CD4-positive, alpha-beta T cell (primary cell): ENCODE measurements at regions not wholly inside any gene's neighbourhood (a gene's known extent, or its start where the extent isn't known, plus 50 kb on each side); places are given as distances from the start of the nearest gene placed in this dataset.
"Not testable (repeated sequence)": the region's sequence is repeated elsewhere in the genome, so short reads cannot be mapped to it uniquely, and the experiment has no call there.

Experiments
- ATAC-seq: fragments of 200-7000 bp; cut with Tn5 transposase; one replicate; pipeline ENCODE4 v1.10.0; 2022; ENCODE audit warnings: mild to moderate bottlenecking; ENCODE audit not compliant: poor library complexity
- CTCF ChIA-PET: fragments of 350-600 bp; sonication (Branson Sonifier 250); formaldehyde crosslinking; loops from one replicate; lab custom pipeline; 2021; ENCODE audit warnings: antibody characterized with exemption, inconsistent platforms; lab: Charles Lee
- POLR2A ChIA-PET: fragments of 350-600 bp; sonication (Branson Sonifier 250); formaldehyde crosslinking; loops from one replicate; lab custom pipeline; 2021; ENCODE audit warnings: antibody characterized with exemption, inconsistent platforms; lab: Charles Lee
- DNase-seq, 14 experiments: peaks; one replicate each; pipeline ENCODE4 v3.0.0-alpha.2; 2013 to 2020; ENCODE audit warnings: mixed read lengths in 2 of 14
- H3K27ac ChIP-seq, 2 donors: one replicate each; pipeline versions ENCODE4 v1.5.1 to v1.7.0; 2013; ENCODE audit warnings: low read length in 2 of 2, low read depth in 1 of 2, mild to moderate bottlenecking in 1 of 2
- H3K27me3 ChIP-seq, 2 experiments: 1 replicate in 1 of 2; 2 replicates in 1 of 2; pipeline versions ENCODE4 v1.6.1 to v1.7.0; 2013; ENCODE audit warnings: low read length in 2 of 2, control low read depth in 1 of 2, mild to moderate bottlenecking in 1 of 2, moderate library complexity in 1 of 2; ENCODE audit not compliant: insufficient read depth in 2 of 2, control insufficient read depth in 1 of 2
- H3K36me3 ChIP-seq: one replicate; pipeline ENCODE4 v1.6.1; 2013; ENCODE audit warnings: low read length, control low read depth; ENCODE audit not compliant: insufficient read depth
- H3K4me1 ChIP-seq: one replicate; pipeline ENCODE4 v1.6.1; 2013; ENCODE audit warnings: low read length, control low read depth; ENCODE audit not compliant: insufficient read depth
- H3K4me3 ChIP-seq: one replicate; pipeline ENCODE4 v1.5.1; 2013; ENCODE audit warnings: mild to moderate bottlenecking, low read length, moderate library complexity
- H3K9me3 ChIP-seq, 2 experiments: 1 replicate in 1 of 2; 2 replicates in 1 of 2; pipeline versions ENCODE4 v1.6.1 to v1.7.0; 2013; ENCODE audit warnings: low read length in 2 of 2, mild to moderate bottlenecking in 2 of 2, control low read depth in 1 of 2, moderate library complexity in 1 of 2; ENCODE audit not compliant: control insufficient read depth in 1 of 2, insufficient read depth in 1 of 2
- H3K27ac Mint-ChIP-seq: one replicate; pipeline ENCODE4 v1.8.0; 2020; ENCODE audit warnings: mixed read lengths
- H3K27me3 Mint-ChIP-seq: one replicate; pipeline ENCODE4 v1.8.0; 2021; ENCODE audit warnings: mixed read lengths
- H3K36me3 Mint-ChIP-seq: one replicate; pipeline ENCODE4 v1.8.0; 2021; ENCODE audit warnings: low read depth, mixed read lengths
- H3K4me1 Mint-ChIP-seq: one replicate; pipeline ENCODE4 v1.8.0; 2021; ENCODE audit warnings: low read depth, mixed read lengths
- H3K4me3 Mint-ChIP-seq: one replicate; pipeline ENCODE4 v1.8.0; 2020; ENCODE audit warnings: mild to moderate bottlenecking, mixed read lengths
- H3K9me3 Mint-ChIP-seq: one replicate; pipeline ENCODE4 v1.8.0; 2020; ENCODE audit warnings: mixed read lengths
- CTCF ChIP-seq: fragments of 200-600 bp; IDR thresholded peaks from one replicate; pipeline ENCODE4 v1.8.0; 2022; ENCODE audit warnings: antibody characterized with exemption, mild to moderate bottlenecking
- intact Hi-C, 2 experiments: fragments of 100-400 bp; cut with DNase I in 1 of 2; cut with micrococcal nuclease in 1 of 2; formaldehyde crosslinking; loops; one replicate each; pipeline versions ENCODE4 v1.15.1 to v1.9.0; 2023 to 2025; cut with DNase I, micrococcal nuclease

- H3K4me3 Mint-ChIP-seq, POLR2A ChIA-PET, CTCF ChIA-PET, H3K27ac ChIP-seq, H3K36me3 ChIP-seq, H3K4me3 ChIP-seq, H3K4me1 ChIP-seq, intact Hi-C loops, H3K36me3 Mint-ChIP-seq, H3K27me3 ChIP-seq, H3K27me3 Mint-ChIP-seq, H3K9me3 ChIP-seq, H3K27ac Mint-ChIP-seq, H3K9me3 Mint-ChIP-seq, H3K4me1 Mint-ChIP-seq: not testable (repeated sequence)
- DNase-seq (peak; percentile 55 to 83 (median 66)), ATAC-seq (peak; percentile 91)
- peak; percentile 48 for TF ChIP-seq CTCF
Measured at GRCh38 chr1:143884932-143885574, 86.7 kb downstream of the FAM72C start.

GRCh38 chr1:143884532-143884931, 87.3 kb downstream of the FAM72C start:
- intact Hi-C loops, H3K4me3 ChIP-seq, H3K27me3 ChIP-seq, H3K9me3 ChIP-seq, H3K4me1 Mint-ChIP-seq, CTCF ChIA-PET, H3K36me3 Mint-ChIP-seq, H3K36me3 ChIP-seq, POLR2A ChIA-PET, H3K27ac Mint-ChIP-seq, H3K4me1 ChIP-seq, H3K27me3 Mint-ChIP-seq, H3K27ac ChIP-seq, H3K9me3 Mint-ChIP-seq: not testable (repeated sequence)
- TF ChIP-seq CTCF = peak; percentile 50
- DNase-seq = peak in 10 of 14 experiments; percentile 7 to 61 (median 31)
- H3K4me3 Mint-ChIP-seq = peak overlapping the region; percentile 85
- peak; percentile 84 for ATAC-seq

- DNase-seq, H3K4me1 ChIP-seq, H3K9me3 ChIP-seq, CTCF ChIA-PET, H3K4me3 Mint-ChIP-seq, H3K4me1 Mint-ChIP-seq, H3K4me3 ChIP-seq, H3K36me3 Mint-ChIP-seq, POLR2A ChIA-PET, H3K36me3 ChIP-seq, H3K9me3 Mint-ChIP-seq, H3K27ac Mint-ChIP-seq, H3K27ac ChIP-seq, H3K27me3 ChIP-seq, H3K27me3 Mint-ChIP-seq, intact Hi-C loops, ATAC-seq: not testable (repeated sequence)
Measured at GRCh38 chr1:143879757-143880536, 91.8 kb downstream of the FAM72C start.

GRCh38 chr1:143875947-143876346, 95.8 kb downstream of the FAM72C start:
- H3K27ac Mint-ChIP-seq, H3K27ac ChIP-seq, ATAC-seq, CTCF ChIA-PET, H3K9me3 Mint-ChIP-seq, H3K4me1 Mint-ChIP-seq, H3K27me3 ChIP-seq, POLR2A ChIA-PET, H3K4me3 ChIP-seq, H3K36me3 Mint-ChIP-seq, H3K27me3 Mint-ChIP-seq, H3K36me3 ChIP-seq, intact Hi-C loops, DNase-seq, H3K4me1 ChIP-seq, H3K9me3 ChIP-seq, H3K4me3 Mint-ChIP-seq: not testable (repeated sequence)

- POLR2A ChIA-PET, H3K9me3 Mint-ChIP-seq, H3K4me1 Mint-ChIP-seq, H3K27me3 Mint-ChIP-seq, H3K27ac Mint-ChIP-seq, H3K4me3 Mint-ChIP-seq, H3K36me3 Mint-ChIP-seq, H3K27me3 ChIP-seq, intact Hi-C loops, H3K36me3 ChIP-seq, H3K27ac ChIP-seq, CTCF ChIA-PET, H3K9me3 ChIP-seq, ATAC-seq, H3K4me1 ChIP-seq, DNase-seq, H3K4me3 ChIP-seq: not testable (repeated sequence)
Measured at GRCh38 chr1:143874625-143875024, 97.2 kb downstream of the FAM72C start.

GRCh38 chr1:143873650-143874049, 98.1 kb downstream of the FAM72C start:
- H3K27ac ChIP-seq, DNase-seq, H3K4me3 Mint-ChIP-seq, POLR2A ChIA-PET, H3K27me3 Mint-ChIP-seq, H3K4me1 Mint-ChIP-seq, H3K9me3 ChIP-seq, H3K4me3 ChIP-seq, H3K9me3 Mint-ChIP-seq, H3K36me3 Mint-ChIP-seq, intact Hi-C loops, H3K4me1 ChIP-seq, H3K27ac Mint-ChIP-seq, ATAC-seq, H3K27me3 ChIP-seq, H3K36me3 ChIP-seq, CTCF ChIA-PET: not testable (repeated sequence)
